Neural progenitor cell (in vitro differentiated cells): ENCODE measurements at regions not wholly inside any gene's neighbourhood (a gene's known extent, or its start where the extent isn't known, plus 50 kb on each side); places are given as distances from the start of the nearest gene placed in this dataset.

Experiments
- DNase-seq: peaks from one replicate; pipeline ENCODE4 v3.0.0-alpha.2; 2016; ENCODE audit warnings: low spot score
- H2AFZ ChIP-seq: fragments of 200-600 bp; sonication (generic); replicated peaks from 2 replicates; pipeline ENCODE4 v1.6.1; 2016; ENCODE audit warnings: antibody characterized with exemption
- H3F3A ChIP-seq: fragments of 200-600 bp; sonication (generic); 2 replicates; pipeline ENCODE4 v1.6.1; 2016; ENCODE audit warnings: antibody characterized with exemption, low read depth
- H3K27ac ChIP-seq: fragments of 200-600 bp; sonication (generic); 2 replicates; pipeline ENCODE4 v1.5.1; 2016; ENCODE audit warnings: mild to moderate bottlenecking
- H3K27me3 ChIP-seq: fragments of 200-600 bp; sonication (generic); 2 replicates; pipeline ENCODE4 v1.6.1; 2016; ENCODE audit warnings: mild to moderate bottlenecking, moderate library complexity
- H3K36me3 ChIP-seq: fragments of 200-600 bp; sonication (generic); 2 replicates; pipeline ENCODE4 v1.5.1; 2016
- H3K4me1 ChIP-seq: fragments of 200-600 bp; sonication (generic); 2 replicates; pipeline ENCODE4 v1.6.1; 2016; ENCODE audit warnings: mixed run types
- H3K4me2 ChIP-seq: fragments of 200-600 bp; sonication (generic); 2 replicates; pipeline ENCODE4 v1.6.1; 2016
- H3K4me3 ChIP-seq: fragments of 200-600 bp; sonication (generic); 2 replicates; pipeline ENCODE4 v1.5.1; 2016
- H3K79me2 ChIP-seq: fragments of 200-600 bp; sonication (generic); 2 replicates; pipeline ENCODE4 v1.6.1; 2016; ENCODE audit warnings: low read depth
- H3K9ac ChIP-seq: fragments of 200-600 bp; sonication (generic); 2 replicates; pipeline ENCODE4 v1.6.1; 2016
- H3K9me3 ChIP-seq: fragments of 200-600 bp; sonication (generic); 2 replicates; pipeline ENCODE4 v1.5.1; 2016; ENCODE audit warnings: low read depth
- H4K20me1 ChIP-seq: fragments of 200-600 bp; sonication (generic); 2 replicates; pipeline ENCODE4 v1.6.1; 2016; ENCODE audit warnings: low read depth
- H3K27ac Mint-ChIP-seq: 3 replicates; pipeline ENCODE4 v1.8.0; 2021; ENCODE audit warnings: mixed read lengths
- H3K27me3 Mint-ChIP-seq: 2 replicates; pipeline ENCODE4 v1.8.0; 2022; ENCODE audit warnings: low read depth, mild to moderate bottlenecking, inconsistent platforms, moderate library complexity, mixed read lengths; ENCODE audit not compliant: insufficient read depth
- H3K36me3 Mint-ChIP-seq: 3 replicates; pipeline ENCODE4 v1.8.0; 2021; ENCODE audit warnings: mixed read lengths
- H3K4me1 Mint-ChIP-seq: 3 replicates; pipeline ENCODE4 v1.8.0; 2021; ENCODE audit warnings: mixed read lengths
- H3K4me3 Mint-ChIP-seq: 3 replicates; pipeline ENCODE4 v1.8.0; 2021; ENCODE audit warnings: mild to moderate bottlenecking, moderate library complexity, mixed read lengths
- H3K9me3 Mint-ChIP-seq: 3 replicates; pipeline ENCODE4 v1.8.0; 2020; ENCODE audit warnings: mixed read lengths
- CTCF ChIP-seq: fragments of 200-600 bp; sonication (generic); IDR thresholded peaks from 2 replicates; pipeline ENCODE4 v1.5.1; 2017; ENCODE audit warnings: antibody characterized with exemption, mild to moderate bottlenecking
- EZH2 ChIP-seq: fragments of 200-600 bp; sonication (generic); IDR thresholded peaks from 2 replicates; pipeline ENCODE4 v1.6.1; 2017; ENCODE audit warnings: antibody characterized with exemption, mild to moderate bottlenecking, moderate library complexity
- EZH2phosphoT487 ChIP-seq: fragments of 200-600 bp; sonication (generic); IDR thresholded peaks from 2 replicates; pipeline ENCODE4 v1.6.1; 2017; ENCODE audit warnings: antibody characterized with exemption

- Histone ChIP-seq H3K4me2 (no peak overlapping the region), H3K4me1 (peaks cover 38% of the 10 kb centered on the region), H2AFZ (no peak overlapping the region), H4K20me1 (no peaks in the 10 kb centered on the region), H3K27me3 (no peaks in the 10 kb centered on the region), H3K9ac (no peak overlapping the region), H3K79me2 (no peaks in the 10 kb centered on the region), H3K36me3 (no peaks in the 10 kb centered on the region), H3K4me3 (no peak overlapping the region), H3K9me3 (peaks cover 4% of the 10 kb centered on the region), H3K27ac (peak overlapping the region; percentile 71), H3F3A (peaks cover 33% of the 10 kb centered on the region)
- peak; percentile 18 for DNase-seq
- peaks cover 5% of the 10 kb centered on the region for H3K27me3 Mint-ChIP-seq
- H3K9me3 Mint-ChIP-seq, result peaks cover 4% of the 10 kb centered on the region
- H3K4me3 Mint-ChIP-seq, result no peak overlapping the region
- H3K4me1 Mint-ChIP-seq, result peaks cover 31% of the 10 kb centered on the region
- H3K27ac Mint-ChIP-seq, result no peak overlapping the region
- TF ChIP-seq CTCF (peak; percentile 61), EZH2 (no peak), EZH2phosphoT487 (no peak)
- H3K36me3 Mint-ChIP-seq, result no peaks in the 10 kb centered on the region
These were observed 171.7 kb upstream of the ATP11B start for GRCh38 chr3:182621435-182622240.

DNA sequence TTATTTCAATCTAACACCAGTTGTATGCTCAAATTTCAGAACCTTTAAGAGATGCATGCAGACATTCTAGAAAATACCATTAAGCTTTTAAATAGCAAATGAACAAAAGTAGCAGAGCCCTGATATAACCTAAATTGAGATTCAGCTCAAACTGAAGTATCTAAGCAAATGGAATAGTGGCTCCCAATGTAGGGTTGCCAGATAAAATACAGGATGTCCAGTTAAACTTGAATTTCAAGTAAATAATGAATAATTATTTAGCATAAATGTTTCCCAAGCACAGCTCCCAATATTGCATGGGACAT lies 171.1 kb upstream of the ATP11B start:
- H3K4me1 Mint-ChIP-seq, result peaks cover 25% of the 10 kb centered on the region
- no peak overlapping the region for H3K4me3 Mint-ChIP-seq
- Histone ChIP-seq H3K4me1 (peaks cover 32% of the 10 kb centered on the region), H3K27me3 (no peaks in the 10 kb centered on the region), H3K27ac (no peak overlapping the region), H2AFZ (no peak overlapping the region), H3K36me3 (no peaks in the 10 kb centered on the region), H3K9me3 (peaks cover 4% of the 10 kb centered on the region), H3F3A (peaks cover 33% of the 10 kb centered on the region), H3K9ac (no peak overlapping the region), H4K20me1 (no peaks in the 10 kb centered on the region), H3K4me2 (no peak overlapping the region), H3K4me3 (no peak overlapping the region), H3K79me2 (no peaks in the 10 kb centered on the region)
- peaks cover 5% of the 10 kb centered on the region for H3K27me3 Mint-ChIP-seq
- H3K36me3 Mint-ChIP-seq, result no peaks in the 10 kb centered on the region
- no peak for DNase-seq
- H3K27ac Mint-ChIP-seq, result no peak overlapping the region
- TF ChIP-seq EZH2, result no peak
- no peak for TF ChIP-seq EZH2phosphoT487
- TF ChIP-seq CTCF, result no peak
- peaks cover 4% of the 10 kb centered on the region for H3K9me3 Mint-ChIP-seq

DNA sequence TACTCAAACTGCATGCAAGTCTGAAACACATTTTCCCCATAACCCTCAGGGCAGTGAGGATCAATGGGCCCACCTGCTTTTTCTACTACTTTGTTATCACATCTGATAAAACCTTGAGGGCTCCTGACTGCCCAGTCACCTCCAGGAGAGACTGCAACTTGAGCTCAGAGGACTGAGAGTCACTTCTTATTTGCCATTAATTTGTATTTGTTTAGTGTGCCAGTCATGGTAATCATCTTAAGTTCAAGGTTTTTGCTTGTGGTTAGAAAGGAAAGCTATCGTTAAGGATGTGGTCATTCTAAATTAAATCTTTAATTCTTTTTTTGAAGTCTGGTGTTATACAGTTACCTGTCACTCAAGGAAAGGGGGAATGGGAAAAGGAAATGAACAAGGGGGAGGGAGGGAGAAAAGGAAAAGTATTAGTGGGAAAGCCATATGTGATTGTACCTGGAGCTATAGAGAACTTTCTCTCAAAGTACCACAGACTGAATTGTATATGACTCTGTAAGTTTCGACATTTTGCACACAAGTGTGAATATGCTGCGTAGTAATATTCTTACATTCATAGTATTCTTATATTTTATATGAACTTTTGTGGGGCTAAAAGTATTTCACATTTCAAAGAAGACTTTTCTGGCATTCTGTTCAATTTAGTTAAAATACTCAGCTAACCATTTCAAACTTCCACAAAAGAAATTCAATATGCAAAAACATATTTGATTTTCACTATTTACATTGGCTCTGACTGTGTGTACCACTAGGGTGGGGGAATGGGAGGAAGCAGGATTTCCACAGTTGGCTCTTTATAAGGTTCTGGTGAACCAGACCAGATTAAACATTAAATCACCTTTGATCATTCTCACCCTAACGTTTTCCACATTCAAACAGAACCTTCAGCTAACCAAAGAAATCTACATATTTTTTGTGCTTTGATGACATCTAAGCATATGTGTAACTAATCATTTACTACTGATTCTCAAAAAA lies 166.5 kb upstream of the ATP11B start:
- H3K9ac ChIP-seq, result no peak overlapping the region
- H3K27me3 Mint-ChIP-seq, result peaks cover 2% of the 10 kb centered on the region
- no peaks in the 10 kb centered on the region for H4K20me1 ChIP-seq
- H3K27ac Mint-ChIP-seq, result no peak overlapping the region
- peaks cover 4% of the 10 kb centered on the region for H3K9me3 ChIP-seq
- no peak overlapping the region for H3K27ac ChIP-seq
- no peak overlapping the region for H3K4me3 ChIP-seq
- no peaks in the 10 kb centered on the region for H3K4me1 ChIP-seq
- H3K36me3 Mint-ChIP-seq, result no peaks in the 10 kb centered on the region
- H3F3A ChIP-seq, result no peaks in the 10 kb centered on the region
- H3K79me2 ChIP-seq, result no peaks in the 10 kb centered on the region
- no peak for DNase-seq
- H3K9me3 Mint-ChIP-seq, result peaks cover 4% of the 10 kb centered on the region
- no peak overlapping the region for H3K4me2 ChIP-seq
- H3K4me3 Mint-ChIP-seq, result no peak overlapping the region
- no peak overlapping the region for H2AFZ ChIP-seq
- TF ChIP-seq CTCF (no peak), EZH2 (no peak), EZH2phosphoT487 (no peak)
- H3K27me3 ChIP-seq, result no peaks in the 10 kb centered on the region
- peaks cover 3% of the 10 kb centered on the region for H3K4me1 Mint-ChIP-seq
- H3K36me3 ChIP-seq, result no peaks in the 10 kb centered on the region
